Ovary (tissue), 7 donors: ENCODE measurements at regions not wholly inside any gene's neighbourhood (a gene's known extent, or its start where the extent isn't known, plus 50 kb on each side); places are given as distances from the start of the nearest gene placed in this dataset.
A peak's percentile ranks its signal among the peaks of the same experiment; 100 is the strongest.

Experiments
- DNase-seq, 5 donors: peaks; one replicate each; pipeline ENCODE4 v3.0.0-alpha.2; 2019 to 2020
- H3K27ac ChIP-seq, 2 donors: fragments of 200-600 bp; one replicate each; pipeline versions ENCODE4 v1.5.1 to v1.8.0; 2019 to 2022
- H3K27me3 ChIP-seq: fragments of 200-600 bp; one replicate; pipeline ENCODE4 v1.8.0; 2022
- H3K36me3 ChIP-seq: fragments of 200-600 bp; sonication (generic); one replicate; pipeline ENCODE4 v1.5.1; 2019
- H3K4me1 ChIP-seq: one replicate; pipeline ENCODE4 v1.8.1; 2013; ENCODE audit warnings: mild to moderate bottlenecking, moderate library complexity; ENCODE audit not compliant: insufficient read depth
- H3K4me3 ChIP-seq: fragments of 200-600 bp; sonication (generic); one replicate; pipeline ENCODE4 v1.5.1; 2017
- H3K9me3 ChIP-seq, 2 donors: fragments of 200-600 bp in 1 of 2; sonication (generic) in 1 of 2; one replicate each; pipeline versions ENCODE4 v1.5.1 to v1.8.1; 2013 to 2019; ENCODE audit warnings: mild to moderate bottlenecking in 1 of 2, moderate library complexity in 1 of 2
- CTCF ChIP-seq, 3 donors: fragments of 450-650 bp in 2 of 3; fragments of 200-600 bp in 1 of 3; IDR thresholded peaks; one replicate each; pipeline versions ENCODE4 v1.5.1 to v1.8.0; 2016 to 2022; ENCODE audit warnings: antibody characterized with exemption in 3 of 3, mild to moderate bottlenecking in 1 of 3
- EP300 ChIP-seq: sonication (generic); formaldehyde crosslinking; IDR thresholded peaks from one replicate; pipeline ENCODE4 v1.6.1; 2017; ENCODE audit warnings: antibody characterized with exemption
- POLR2A ChIP-seq: fragments of 450-650 bp; IDR thresholded peaks from one replicate; pipeline ENCODE4 v1.6.1; 2017; ENCODE audit warnings: antibody characterized with exemption, mild to moderate bottlenecking, moderate library complexity
- WGBS, 3 donors: extraction: QIAGEN DNeasy Blood & Tissue Kit in 1 of 3; methylation state at CpG; one replicate each; pipeline versions ENCODE4 v1.1.5 to v1.1.7; 2013 to 2017; 5-methylcytosine and 5-hydroxymethylcytosine counted together
- intact Hi-C, 4 donors: fragments of 100-400 bp; cut with DNase I; formaldehyde crosslinking; loops; one replicate each; pipeline versions ENCODE4 v1.11.0 to v1.15.1; 2022 to 2023
- donor health status: DM: no; HTN: no; CAD: no; lungs with moderate emphysema.
- donor health status: DM: no; HTN: no; CAD: no.
- donor health status: Bipolar disorder and iron deficiency.
- donor health status: DM: no; HTN: no; CAD: no.
- donor health status: DM: yes; HTN: yes; CAD: no.

- TF ChIP-seq EP300, result no peak
- TF ChIP-seq POLR2A, result no peak
- TF ChIP-seq CTCF (IDR thresholded peaks at IDR 0.05), result no peak
- no peaks in the 10 kb centered on the region for H3K4me1 ChIP-seq
- no peaks in the 10 kb centered on the region for H3K27me3 ChIP-seq
- intact Hi-C loops, result loop anchor here in 1 of 4 donors (10.0 kb wide), 1 partner anchor 97 kb away; the partner anchor contains the start of gene PGRMC2
- DNase-seq, result no peak
- no peaks in the 10 kb centered on the region for H3K9me3 ChIP-seq
- H3K36me3 ChIP-seq, result no peaks in the 10 kb centered on the region
- 71 to 92% (median 91%) methylated on average over 4 of the region's 4 CpGs for WGBS, 3 donors
- no peak overlapping the region for H3K4me3 ChIP-seq
- no peak overlapping the region for H3K27ac ChIP-seq
These were observed 94.3 kb upstream of the PGRMC2 start for GRCh38 chr4:128381748-128382559.

- intact Hi-C loops, result loop anchor here in 1 of 4 donors (10.0 kb wide), 1 partner anchor 96 kb away; the partner anchor contains the start of gene PGRMC2
- 87 to 100% (median 94%) methylated on average over 4 of the region's 4 CpGs for WGBS, 3 donors
These were observed 92.7 kb upstream of the PGRMC2 start for GRCh38 chr4:128380306-128380705.

GRCh38 chr4:128379860-128380259, 92.2 kb upstream of the PGRMC2 start:
- no peaks in the 10 kb centered on the region for H3K36me3 ChIP-seq
- intact Hi-C loops, result loop anchor here in 1 of 4 donors (10.0 kb wide), 1 partner anchor 95 kb away; the partner anchor contains the start of gene PGRMC2
- H3K27ac ChIP-seq, result no peak overlapping the region
- TF ChIP-seq EP300 (no peak), POLR2A (no peak), CTCF (IDR thresholded peaks at IDR 0.05) (peak in 1 of 3 donors; percentile 10)
- no peaks in the 10 kb centered on the region for H3K4me1 ChIP-seq
- H3K9me3 ChIP-seq, result no peaks in the 10 kb centered on the region
- DNase-seq, result peak in 1 of 5 donors; percentile 37
- H3K4me3 ChIP-seq, result no peak overlapping the region
- H3K27me3 ChIP-seq, result no peaks in the 10 kb centered on the region
- 81 to 88% (median 82%) methylated on average over 3 of the region's 3 CpGs for WGBS, 3 donors

More at GRCh38 chr4:128380306-128380705, 92.7 kb upstream of the PGRMC2 start:
- Histone ChIP-seq H3K27ac (no peak overlapping the region), H3K36me3 (no peaks in the 10 kb centered on the region), H3K4me3 (no peak overlapping the region), H3K4me1 (no peaks in the 10 kb centered on the region), H3K9me3 (no peaks in the 10 kb centered on the region), H3K27me3 (no peaks in the 10 kb centered on the region)
- TF ChIP-seq POLR2A (no peak), EP300 (no peak), CTCF (IDR thresholded peaks at IDR 0.05) (no peak)
- DNase-seq, result no peak

- no peak for TF ChIP-seq CTCF (IDR thresholded peaks at IDR 0.05)
- TF ChIP-seq POLR2A, result no peak
- no peak for TF ChIP-seq EP300
- Histone ChIP-seq H3K36me3 (no peaks in the 10 kb centered on the region), H3K27me3 (no peaks in the 10 kb centered on the region), H3K4me1 (no peaks in the 10 kb centered on the region), H3K4me3 (no peak overlapping the region), H3K9me3 (no peaks in the 10 kb centered on the region), H3K27ac (no peak overlapping the region)
- WGBS, 3 donors, result 96 to 100% (median 96%) methylated on average over 3 of the region's 3 CpGs
- no peak for DNase-seq
- intact Hi-C loops, result no loop called here
These were observed 91.1 kb upstream of the PGRMC2 start for GRCh38 chr4:128378668-128379067.
